K562 (cell line): ENCODE measurements at regions not wholly inside any gene's neighbourhood (a gene's known extent, or its start where the extent isn't known, plus 50 kb on each side); places are given as distances from the start of the nearest gene placed in this dataset.

Experiments
- ATAC-seq: fragments of 200-7000 bp; cut with Tn5 transposase; 3 replicates; pipeline ENCODE4 v1.9.1; 2020; ENCODE audit warnings: moderate library complexity
- BruUV-seq: library from RNA; stranded (reverse); fragments of 400-500 nt; replicated peaks from 2 replicates; lab custom pipeline; 2021; lab: Mats Ljungman, UMichigan
- CTCF ChIA-PET: fragments of 300-600 bp; formaldehyde crosslinking; extraction: SDS; loops from one replicate; lab custom pipeline; 2021; ENCODE audit warnings: low intra/inter-chr PET ratio; lab: Yijun Ruan, JAX
- POLR2A ChIA-PET: fragments of 300-600, 350-650 bp; sonication (Branson Sonifier 250); formaldehyde crosslinking; extraction: SDS; loops from one replicate; lab custom pipeline; 2021; ENCODE audit warnings: antibody characterized with exemption, inconsistent platforms; lab: Yijun Ruan, JAX
- DNase-seq, 4 experiments: peaks; one replicate each; pipeline versions ENCODE4 v3.0.0 to v3.0.0-alpha.2; 2011 to 2018; ENCODE audit warnings: low spot score in 3 of 4, mixed read lengths in 3 of 4; ENCODE audit errors: extremely low read depth in 1 of 4
- FAIRE-seq: peaks from 2 replicates; lab custom pipeline; 2011; peaks lifted over from hg19 to GRCh38; lab: Jason Lieb, UNC
- H2AFZ ChIP-seq: 2 replicates; pipeline ENCODE4 v1.6.0; 2011; ENCODE audit warnings: low read depth, low read length, control low read depth, inconsistent platforms
- H3K27ac ChIP-seq: fragments of 200-600 bp; 3 replicates; pipeline ENCODE4 v1.8.0; 2011; ENCODE audit warnings: low read depth, mild to moderate bottlenecking, control low read depth, inconsistent platforms, low read length, moderate library complexity, mixed read lengths; ENCODE audit errors: extremely low read depth
- H3K27me3 ChIP-seq, 2 experiments: fragments of 300-600 bp in 1 of 2; 2 replicates in 1 of 2; 3 replicates in 1 of 2; pipeline versions ENCODE4 v1.6.0 to v1.8.0; 2011; ENCODE audit warnings: inconsistent platforms in 2 of 2, low read length in 2 of 2, mild to moderate bottlenecking in 1 of 2, mixed read lengths in 1 of 2, moderate library complexity in 1 of 2; ENCODE audit not compliant: control insufficient read depth in 2 of 2, insufficient read depth in 2 of 2
- H3K36me3 ChIP-seq: fragments of 300-600 bp; 3 replicates; pipeline ENCODE4 v1.8.0; 2011; ENCODE audit warnings: mild to moderate bottlenecking, low read length, inconsistent platforms; ENCODE audit not compliant: control insufficient read depth, insufficient read depth
- H3K4me1 ChIP-seq, 2 experiments: fragments of 200-600 bp in 1 of 2; replicated peaks in 1 of 2; 2 replicates in 1 of 2; 3 replicates in 1 of 2; pipeline versions ENCODE4 v1.5.1 to v1.8.0; 2011; ENCODE audit warnings: inconsistent platforms in 2 of 2, low read length in 2 of 2, mild to moderate bottlenecking in 1 of 2, mixed read lengths in 1 of 2, moderate library complexity in 1 of 2; ENCODE audit not compliant: control insufficient read depth in 2 of 2, insufficient read depth in 2 of 2
- H3K4me2 ChIP-seq: 2 replicates; pipeline ENCODE4 v1.6.1; 2011; ENCODE audit warnings: low read length, control low read depth, inconsistent platforms, mixed read lengths; ENCODE audit not compliant: insufficient read depth
- H3K4me3 ChIP-seq: fragments of 200-600 bp; sonication (generic), shearing (Covaris generic); 2 replicates; pipeline ENCODE4 v1.5.1; 2016; ENCODE audit warnings: control low read depth, inconsistent platforms
- H3K79me2 ChIP-seq: fragments of 200-600 bp; 3 replicates; pipeline ENCODE4 v1.8.0; 2011; ENCODE audit warnings: low read length, inconsistent platforms; ENCODE audit not compliant: control insufficient read depth, insufficient read depth
- H3K9ac ChIP-seq, 2 experiments: 2 replicates each; pipeline versions ENCODE4 v1.6.0 to v1.6.1; 2011; ENCODE audit warnings: low read depth in 2 of 2, low read length in 2 of 2, control low read depth in 1 of 2, inconsistent platforms in 1 of 2, mild to moderate bottlenecking in 1 of 2, mixed read lengths in 1 of 2; ENCODE audit not compliant: insufficient read depth in 1 of 2
- H3K9me1 ChIP-seq: one replicate; pipeline ENCODE4 v1.6.0; 2011; ENCODE audit warnings: inconsistent platforms, mild to moderate bottlenecking, low read length, moderate library complexity; ENCODE audit not compliant: control insufficient read depth, insufficient read depth
- H3K9me3 ChIP-seq: replicated peaks from 2 replicates; pipeline ENCODE4 v1.5.1; 2011; ENCODE audit warnings: low read depth, low read length, inconsistent platforms; ENCODE audit not compliant: control insufficient read depth, insufficient read depth
- H4K20me1 ChIP-seq: replicated peaks from 2 replicates; pipeline ENCODE4 v1.6.1; 2011; ENCODE audit warnings: low read length, inconsistent platforms, mixed read lengths; ENCODE audit not compliant: control insufficient read depth, insufficient read depth
- FOXM1 ChIP-seq, 2 experiments: fragments of 450-650 bp in 1 of 2; sonication (generic) in 1 of 2; formaldehyde crosslinking in 1 of 2; IDR thresholded peaks; 2 replicates each; pipeline versions ENCODE4 v1.6.1 to v1.9.0; 2017 to 2022; ENCODE audit warnings: low read depth in 2 of 2, mild to moderate bottlenecking in 2 of 2, missing genetic modification reagents in 1 of 2, moderate library complexity in 1 of 2
- GTF2B ChIP-seq: IDR thresholded peaks from 2 replicates; pipeline ENCODE4 v1.6.1; 2011; ENCODE audit not compliant: insufficient read length; ENCODE audit errors: extremely low read depth
- JUNB ChIP-seq: fragments of 450-650 bp; formaldehyde crosslinking; conservative IDR thresholded peaks from 2 replicates; pipeline ENCODE4 v1.4.0; 2020; ENCODE audit warnings: mild to moderate bottlenecking
- MXD1 ChIP-seq: fragments of 250-450 bp; sonication (Bioruptor Pico); IDR thresholded peaks from 2 replicates; pipeline ENCODE4 v1.8.0; 2021; ENCODE audit warnings: borderline replicate concordance, mild to moderate bottlenecking, moderate library complexity; ENCODE audit not compliant: poor library complexity, severe bottlenecking
- NKRF ChIP-seq: fragments of 450-650 bp; IDR thresholded peaks from 2 replicates; pipeline ENCODE4 v1.6.1; 2016; ENCODE audit warnings: borderline replicate concordance
- NONO ChIP-seq, 2 experiments: fragments of 200-400 bp in 1 of 2; fragments of 450-650 bp in 1 of 2; formaldehyde crosslinking in 1 of 2; IDR thresholded peaks; 2 replicates each; pipeline ENCODE4 v1.6.1; 2017; ENCODE audit warnings: low read depth in 2 of 2, mild to moderate bottlenecking in 2 of 2, moderate library complexity in 2 of 2, low read length in 1 of 2
- RNF219 ChIP-seq: fragments of 250-450 bp; sonication (Bioruptor Pico); IDR thresholded peaks from 2 replicates; pipeline ENCODE4 v1.5.0; 2022; ENCODE audit warnings: mild to moderate bottlenecking
- SAFB ChIP-seq: fragments of 200-400 bp; formaldehyde crosslinking; IDR thresholded peaks from 2 replicates; pipeline ENCODE4 v1.6.1; 2017; ENCODE audit warnings: low read depth, low read length, borderline replicate concordance
- SMARCE1 ChIP-seq: fragments of 450-650 bp; IDR thresholded peaks from 2 replicates; pipeline ENCODE4 v1.7.1; 2016; ENCODE audit warnings: mild to moderate bottlenecking
- SPI1 ChIP-seq: IDR thresholded peaks from 2 replicates; pipeline ENCODE4 v1.6.1; 2011; ENCODE audit warnings: low read depth, low read length, control low read depth, borderline replicate concordance
- THRAP3 ChIP-seq: fragments of 450-650 bp; IDR thresholded peaks from 2 replicates; pipeline ENCODE4 v1.6.1; 2016; ENCODE audit warnings: mild to moderate bottlenecking, inconsistent platforms, borderline replicate concordance
- ZNF12 ChIP-seq: sonication (generic); formaldehyde crosslinking; IDR thresholded peaks from 2 replicates; pipeline ENCODE4 v1.4.0; 2020; ENCODE audit warnings: mild to moderate bottlenecking, missing genetic modification reagents
- ZNF696 ChIP-seq: fragments of 250-450 bp; sonication (Bioruptor Pico); conservative IDR thresholded peaks from 2 replicates; pipeline ENCODE4 v1.4.0; 2020; ENCODE audit warnings: mild to moderate bottlenecking, moderate library complexity
- ZNF780A ChIP-seq: fragments of 250-450 bp; sonication (Bioruptor Pico); IDR thresholded peaks from 2 replicates; pipeline ENCODE4 v1.5.0; 2021; ENCODE audit warnings: mild to moderate bottlenecking
- WGBS: fragments of 100-300 bp; shearing (Covaris generic); methylation state at CpG from one replicate; pipeline ENCODE4 v1.1.6; 2016; ENCODE audit warnings: low coverage, mixed read lengths; ENCODE audit not compliant: insufficient coverage; ENCODE audit errors: missing lambda C conversion rate; 5-methylcytosine and 5-hydroxymethylcytosine counted together
- in situ Hi-C: fragments of 300-500 bp; cut with MboI; formaldehyde crosslinking; loops from 4 replicates; pipeline ENCODE4 v1.15.0; 2018; ENCODE audit warnings: inconsistent platforms, mixed read lengths
- intact Hi-C: fragments of 100-400 bp; cut with micrococcal nuclease; formaldehyde crosslinking; loops from 2 replicates; pipeline ENCODE4 v1.14.2; 2022

GRCh38 chr20:7346562-7346961 is 579.1 kb downstream of the BMP2 start:
- H3K9me3 ChIP-seq, result peaks cover 1% of the 10 kb centered on the region; the same call in 1 of the 2 replicates
- FAIRE-seq (no peak), ATAC-seq (no peak), DNase-seq (no peak)
- CTCF ChIA-PET, result no interaction called here
- no peaks in the 10 kb centered on the region for H3K36me3 ChIP-seq
- H3K27ac ChIP-seq, result no peak overlapping the region
- 0% methylated on average over 1 of the region's 1 CpG for WGBS
- intact Hi-C loops (no loop called here), in situ Hi-C loops (no loop called here)
- H3K79me2 ChIP-seq, result no peaks in the 10 kb centered on the region
- POLR2A ChIA-PET, result no interaction called here
- no peak for TF ChIP-seq MXD1 (CRISPR knock-in tag)
- TF ChIP-seq ZNF780A (CRISPR knock-in tag), result no peak
- no peak for TF ChIP-seq SAFB
- TF ChIP-seq SPI1, result no peak
- no peak for TF ChIP-seq NONO (IDR thresholded peaks at IDR 0.05; ENCODE audit: low read depth in 2 of 2, low read length in 1 of 2)
- no peak for TF ChIP-seq THRAP3
- TF ChIP-seq FOXM1 (IDR thresholded peaks at IDR 0.05; ENCODE audit: low read depth), result no peak
- TF ChIP-seq FOXM1 (CRISPR knock-in tag; IDR thresholded peaks at IDR 0.05; ENCODE audit: low read depth), result no peak
- no peak for TF ChIP-seq ZNF696
- TF ChIP-seq GTF2B, result no peak
- no peak for TF ChIP-seq ZNF12 (CRISPR knock-in tag)
- TF ChIP-seq SMARCE1, result no peak
- TF ChIP-seq NKRF, result no peak
- no peak for TF ChIP-seq RNF219 (CRISPR knock-in tag)
- TF ChIP-seq JUNB (CRISPR knock-in tag), result no peak
- BruUV-seq, result no TSS peak
- no peak overlapping the region for H2AFZ ChIP-seq
- no peak overlapping the region for H3K9ac ChIP-seq
- H3K4me2 ChIP-seq, result no peak overlapping the region
- H3K9me1 ChIP-seq, result no peaks in the 10 kb centered on the region
- H3K27me3 ChIP-seq, result no peaks in the 10 kb centered on the region
- no peaks in the 10 kb centered on the region for H3K4me1 ChIP-seq
- H3K4me3 ChIP-seq, result no peak overlapping the region
- H4K20me1 ChIP-seq, result no peaks in the 10 kb centered on the region
